ENCODE measurements at regions not wholly inside any gene's neighbourhood (a gene's known extent, or its start where the extent isn't known, plus 50 kb on each side); places are given as distances from the start of the nearest gene placed in this dataset. TPM values are rescaled to one million over a fixed set of nuclear protein-coding genes. Genes with fewer than 3 reads are reported as not detected.

DNA sequence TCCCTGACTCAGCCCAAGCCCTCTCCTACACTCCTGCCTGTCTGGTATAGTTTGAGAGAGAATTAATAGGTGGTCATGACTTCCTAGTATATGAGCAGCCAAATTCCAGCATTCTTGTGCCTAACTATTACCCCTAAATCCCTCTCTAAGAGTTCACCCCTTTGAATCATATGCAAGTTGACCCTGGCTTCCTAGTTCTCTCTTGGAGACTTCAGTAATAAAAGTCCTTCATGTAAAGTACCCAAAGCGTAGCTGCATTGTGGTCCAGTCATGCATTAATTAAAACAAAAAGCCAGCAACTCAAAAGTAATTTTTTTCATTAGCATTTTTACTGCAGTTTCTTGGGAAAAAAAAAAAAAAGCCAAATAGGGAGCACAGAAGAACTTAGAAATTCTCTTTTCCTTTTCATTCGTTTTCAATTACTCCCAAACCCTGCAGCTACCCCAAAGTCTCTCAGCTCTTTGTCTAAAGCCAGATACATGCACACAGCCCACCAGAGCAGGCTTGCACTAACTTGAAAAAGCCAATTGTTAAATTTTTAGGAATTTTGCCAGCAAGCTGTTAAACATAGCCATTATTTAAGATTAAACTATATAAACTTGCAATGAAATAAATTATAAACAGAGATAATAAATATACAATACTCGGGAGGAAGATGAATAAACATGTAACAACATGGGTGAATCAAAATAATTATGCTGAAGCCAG lies 50.1 kb upstream of the STT3B start:
- Histone ChIP-seq H2AFZ (no peak overlapping the region), H3K4me3 (no peak overlapping the region), H3K9me2 (replicated peaks; ENCODE audit: insufficient read depth) (no peaks in the 10 kb centered on the region), H3K27me3 (no peaks in the 10 kb centered on the region), H3K9me3 (ENCODE audit: low read depth) (no peaks in the 10 kb centered on the region), H3K4me1 (ENCODE audit: insufficient read depth) (no peaks in the 10 kb centered on the region), H4K20me1 (ENCODE audit: insufficient read depth, poor library complexity, severe bottlenecking) (no peaks in the 10 kb centered on the region), H3K4me2 (no peak overlapping the region), H3K36me3 (replicated peaks; ENCODE audit: insufficient read depth, low read depth) (no peaks in the 10 kb centered on the region), H3K27ac (peak overlapping the region; percentile 10), H3K79me2 (no peaks in the 10 kb centered on the region)
- 67% methylated on average over 3 of the region's 3 CpGs for WGBS (ENCODE audit: low lambda C conversion rate, missing lambda C conversion rate)
- TF ChIP-seq EZH2phosphoT487 (IDR thresholded peaks at IDR 0.05; ENCODE audit: low read depth, severe bottlenecking, unreplicated experiment) (no peak), EZH2 (IDR thresholded peaks at IDR 0.05; ENCODE audit: borderline replicate concordance) (no peak)
- TF ChIP-seq, protein P1, sequence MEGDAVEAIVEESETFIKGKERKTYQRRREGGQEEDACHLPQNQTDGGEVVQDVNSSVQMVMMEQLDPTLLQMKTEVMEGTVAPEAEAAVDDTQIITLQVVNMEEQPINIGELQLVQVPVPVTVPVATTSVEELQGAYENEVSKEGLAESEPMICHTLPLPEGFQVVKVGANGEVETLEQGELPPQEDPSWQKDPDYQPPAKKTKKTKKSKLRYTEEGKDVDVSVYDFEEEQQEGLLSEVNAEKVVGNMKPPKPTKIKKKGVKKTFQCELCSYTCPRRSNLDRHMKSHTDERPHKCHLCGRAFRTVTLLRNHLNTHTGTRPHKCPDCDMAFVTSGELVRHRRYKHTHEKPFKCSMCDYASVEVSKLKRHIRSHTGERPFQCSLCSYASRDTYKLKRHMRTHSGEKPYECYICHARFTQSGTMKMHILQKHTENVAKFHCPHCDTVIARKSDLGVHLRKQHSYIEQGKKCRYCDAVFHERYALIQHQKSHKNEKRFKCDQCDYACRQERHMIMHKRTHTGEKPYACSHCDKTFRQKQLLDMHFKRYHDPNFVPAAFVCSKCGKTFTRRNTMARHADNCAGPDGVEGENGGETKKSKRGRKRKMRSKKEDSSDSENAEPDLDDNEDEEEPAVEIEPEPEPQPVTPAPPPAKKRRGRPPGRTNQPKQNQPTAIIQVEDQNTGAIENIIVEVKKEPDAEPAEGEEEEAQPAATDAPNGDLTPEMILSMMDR (IDR thresholded peaks at IDR 0.05; ENCODE audit: poor library complexity): no peak
- no peak for DNase-seq (ENCODE audit: low spot score)

Small RNA genes in the stretch of these regions (microRNA-seq; reads per million reads assigned to microRNA genes)
- gene MIR466: 43.8 reads per million, percentile 51 among the genes with 10 or more reads in this experiment

Small RNA genes in the stretch of these regions (small RNA-seq; reads per million reads assigned to genes)
- gene MIR466 (not detected), gene RNA5SP127 (not detected)
